Ecto neural progenitor cell (in vitro differentiated cells): ENCODE measurements at regions not wholly inside any gene's neighbourhood (a gene's known extent, or its start where the extent isn't known, plus 50 kb on each side); places are given as distances from the start of the nearest gene placed in this dataset.

Source experiments
- DNase-seq: peaks from one replicate; pipeline ENCODE4 v3.0.0-alpha.2; 2018; ENCODE audit warnings: low spot score

- no peak for DNase-seq
Measured at GRCh38 chr20:50343125-50343489, 152.5 kb downstream of the CEBPB start.

DNA sequence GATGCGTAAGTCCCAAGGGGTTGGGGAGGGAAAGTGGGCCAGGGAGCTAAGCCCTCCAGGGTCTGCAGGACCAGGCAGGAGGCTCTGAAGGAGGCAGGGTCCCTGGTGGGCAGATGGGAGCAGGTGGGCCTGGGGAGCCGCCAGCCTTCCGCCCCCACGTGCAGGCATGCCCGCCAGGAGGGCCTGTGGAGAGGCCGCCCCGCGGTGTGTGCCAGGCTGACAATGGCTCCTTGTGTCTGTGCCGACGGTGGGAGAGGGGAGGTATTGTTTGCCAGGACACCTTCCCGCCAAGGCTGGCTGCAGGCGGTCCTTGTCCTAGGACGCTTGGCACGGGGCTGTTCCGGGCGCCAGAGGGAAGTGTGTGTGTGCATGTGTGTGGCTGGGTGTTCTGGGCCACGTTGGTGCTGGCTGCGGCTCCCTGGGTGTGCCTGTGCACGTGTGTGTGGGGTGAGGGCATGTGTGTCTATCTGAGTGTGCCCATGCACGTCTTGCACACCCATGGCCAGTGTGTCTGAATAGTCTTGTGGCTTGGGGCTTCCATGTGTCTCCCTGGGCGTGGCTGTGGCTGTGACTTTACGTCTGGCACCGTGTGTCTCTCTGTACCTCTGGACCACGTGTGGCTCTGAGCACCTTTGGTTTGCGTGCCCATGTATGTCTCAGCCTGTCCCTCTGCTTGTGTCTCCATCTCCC, 153.0 kb downstream of the CEBPB start:
- no peak for DNase-seq

GRCh38 chr20:50344232-50345071, 153.8 kb downstream of the CEBPB start:
- DNase-seq = no peak

- no peak for DNase-seq
Measured at GRCh38 chr20:50345712-50346373, 155.2 kb downstream of the CEBPB start.

DNA sequence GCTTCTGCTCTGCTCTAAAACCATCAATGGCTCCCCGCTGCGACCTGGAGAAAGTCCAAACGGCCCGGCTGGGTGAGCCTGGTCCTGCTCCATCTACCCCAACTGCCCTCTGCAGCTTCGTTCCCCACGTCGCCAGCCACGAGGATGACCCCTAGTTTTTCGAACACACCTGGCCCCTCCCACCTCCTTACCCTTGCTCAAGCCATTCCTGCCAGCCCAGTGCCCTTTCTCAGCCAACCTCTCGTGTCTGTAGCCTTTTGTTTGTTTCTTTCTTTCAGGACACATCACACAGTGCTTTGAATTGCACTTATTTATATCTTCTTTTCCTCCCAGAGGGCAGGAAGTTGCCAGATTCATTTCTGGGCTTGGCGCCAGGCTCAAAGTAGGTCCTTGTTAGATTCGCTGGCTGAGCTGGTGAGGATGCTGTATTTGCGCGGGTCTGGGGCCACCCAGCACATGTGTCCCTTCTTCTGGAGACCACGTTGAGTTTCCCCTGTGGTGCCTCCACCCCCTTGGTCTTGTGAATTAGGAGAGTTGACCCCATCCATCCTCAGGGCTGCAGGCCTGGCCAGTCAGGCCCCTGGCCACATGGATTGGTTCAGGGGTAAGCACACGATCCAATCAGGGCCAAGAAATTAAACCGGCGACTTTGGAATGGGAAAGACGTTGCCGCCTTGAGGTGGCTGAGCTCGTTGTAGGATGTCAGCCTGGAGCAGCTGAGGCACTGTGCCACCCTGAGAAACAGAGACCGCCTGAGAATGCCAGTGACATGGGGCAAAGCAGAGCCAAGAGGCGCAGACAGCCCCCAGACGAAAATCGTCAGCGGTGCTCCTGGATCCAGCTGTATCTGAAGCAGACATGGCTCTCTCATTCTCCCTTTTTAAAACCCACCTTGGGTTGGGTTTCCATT, 156.0 kb downstream of the CEBPB start:
- no peak for DNase-seq

DNA sequence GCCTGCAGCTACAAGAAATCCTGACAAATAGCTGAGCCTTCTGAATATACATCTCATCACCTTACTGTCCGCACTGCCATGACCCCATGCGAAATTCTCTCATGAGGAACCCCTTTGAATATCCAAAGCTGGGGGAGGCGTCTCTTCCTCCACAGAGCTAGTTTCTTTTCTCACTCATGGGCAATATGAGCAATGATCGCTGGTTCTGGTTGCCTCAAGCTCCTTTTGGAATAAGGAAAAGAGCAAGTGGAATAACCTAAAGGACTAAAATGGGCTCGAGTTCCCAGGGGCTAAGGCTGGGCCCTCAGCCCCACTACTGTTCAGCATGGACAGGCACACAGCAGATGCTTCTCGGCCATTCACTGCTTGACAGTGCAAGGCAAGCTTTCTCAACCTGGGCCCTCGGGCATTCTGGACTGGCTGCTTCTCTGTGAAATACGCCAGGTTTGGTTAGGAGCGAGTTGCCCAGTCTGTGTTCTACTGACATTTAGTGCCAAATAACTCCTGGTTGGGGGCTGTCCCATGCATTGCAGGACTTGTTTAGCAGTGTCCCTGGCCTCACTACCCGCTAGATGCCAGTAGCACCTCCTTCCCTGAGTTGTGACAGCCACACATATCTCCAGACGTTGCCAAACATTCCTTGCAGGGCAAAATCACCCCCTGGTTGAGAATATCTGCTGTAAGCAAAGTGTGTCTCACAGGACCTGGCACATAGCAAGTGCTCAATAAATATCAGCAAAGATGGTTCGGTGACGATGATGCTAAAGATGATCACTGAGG, 156.8 kb downstream of the CEBPB start:
- DNase-seq = no peak

DNA sequence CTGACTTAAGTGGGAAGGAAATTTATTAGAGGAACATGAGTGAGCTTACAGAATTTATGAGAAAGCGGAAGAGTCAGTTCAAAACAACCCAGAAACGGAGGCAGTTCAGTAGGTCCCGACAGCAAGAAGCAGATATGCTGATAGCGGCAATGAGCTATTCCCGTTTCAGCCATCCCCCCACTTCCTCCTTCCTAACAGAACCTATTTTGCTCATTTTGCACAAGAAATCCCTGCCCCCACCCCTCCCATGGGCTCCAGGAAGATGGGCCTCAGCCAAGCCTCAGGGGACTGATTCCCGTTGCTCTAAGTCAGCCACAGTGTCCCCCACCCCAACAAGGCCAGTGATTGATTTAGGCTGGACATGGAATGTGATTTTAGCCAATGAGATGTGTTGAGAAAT, 157.5 kb downstream of the CEBPB start:
- no peak for DNase-seq

DNA sequence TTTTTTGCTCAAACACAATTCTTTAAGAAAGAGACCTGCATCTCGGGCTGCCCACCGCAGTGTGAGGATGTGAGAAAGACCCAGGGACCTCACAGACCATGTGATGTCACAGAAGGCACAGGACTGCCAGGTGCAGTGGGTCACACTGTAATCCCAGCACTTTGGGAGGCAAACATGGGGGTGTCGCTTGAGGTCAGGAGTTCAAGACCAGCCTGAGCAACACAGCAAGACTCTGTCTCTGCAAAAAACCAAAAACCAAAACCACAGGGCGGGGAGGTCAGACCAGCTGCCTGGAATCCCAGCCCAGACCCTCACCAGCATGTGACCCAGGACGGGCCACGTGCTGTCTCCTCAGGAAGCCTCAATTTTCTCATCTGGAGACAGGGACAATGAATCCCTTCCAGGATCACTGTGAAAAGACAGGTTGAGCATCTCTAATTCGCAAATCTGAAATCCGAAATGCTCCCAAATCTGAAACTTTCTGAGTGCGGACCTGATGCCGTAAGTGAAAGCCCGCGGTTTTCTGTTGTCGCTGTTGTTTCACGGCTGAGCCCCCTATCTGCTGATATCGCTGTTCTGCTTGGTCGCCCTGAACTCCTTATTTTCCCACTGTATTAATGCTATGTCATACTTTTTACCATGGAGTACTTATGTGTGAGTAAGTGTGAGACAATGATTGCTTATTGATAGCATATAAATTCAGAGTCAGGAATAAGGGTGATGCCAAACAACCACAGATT, 159.5 kb upstream of the PTPN1 start:
- DNase-seq = no peak

DNA sequence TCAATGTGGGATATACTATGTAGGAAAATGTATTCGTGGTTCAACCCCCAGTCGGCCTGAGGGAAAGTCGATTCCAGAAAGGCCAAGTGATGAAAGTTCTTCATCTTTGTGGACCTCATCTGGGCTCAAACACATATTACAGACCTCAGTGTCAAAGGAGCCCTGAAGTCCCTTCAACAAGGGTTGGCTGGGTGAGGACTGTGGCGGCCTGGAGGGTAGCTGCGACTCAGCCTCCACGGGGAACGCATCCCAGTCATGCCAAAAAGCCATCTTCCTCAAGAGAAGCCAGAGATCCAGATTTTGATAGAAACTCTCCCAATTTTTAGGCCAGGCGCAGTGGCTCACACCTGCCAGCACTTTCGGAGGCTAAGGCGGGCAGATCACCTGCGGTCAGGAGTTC, 158.6 kb upstream of the PTPN1 start:
- DNase-seq = no peak

- no peak for DNase-seq
Measured at GRCh38 chr20:50353289-50353961, 156.8 kb upstream of the PTPN1 start.

DNA sequence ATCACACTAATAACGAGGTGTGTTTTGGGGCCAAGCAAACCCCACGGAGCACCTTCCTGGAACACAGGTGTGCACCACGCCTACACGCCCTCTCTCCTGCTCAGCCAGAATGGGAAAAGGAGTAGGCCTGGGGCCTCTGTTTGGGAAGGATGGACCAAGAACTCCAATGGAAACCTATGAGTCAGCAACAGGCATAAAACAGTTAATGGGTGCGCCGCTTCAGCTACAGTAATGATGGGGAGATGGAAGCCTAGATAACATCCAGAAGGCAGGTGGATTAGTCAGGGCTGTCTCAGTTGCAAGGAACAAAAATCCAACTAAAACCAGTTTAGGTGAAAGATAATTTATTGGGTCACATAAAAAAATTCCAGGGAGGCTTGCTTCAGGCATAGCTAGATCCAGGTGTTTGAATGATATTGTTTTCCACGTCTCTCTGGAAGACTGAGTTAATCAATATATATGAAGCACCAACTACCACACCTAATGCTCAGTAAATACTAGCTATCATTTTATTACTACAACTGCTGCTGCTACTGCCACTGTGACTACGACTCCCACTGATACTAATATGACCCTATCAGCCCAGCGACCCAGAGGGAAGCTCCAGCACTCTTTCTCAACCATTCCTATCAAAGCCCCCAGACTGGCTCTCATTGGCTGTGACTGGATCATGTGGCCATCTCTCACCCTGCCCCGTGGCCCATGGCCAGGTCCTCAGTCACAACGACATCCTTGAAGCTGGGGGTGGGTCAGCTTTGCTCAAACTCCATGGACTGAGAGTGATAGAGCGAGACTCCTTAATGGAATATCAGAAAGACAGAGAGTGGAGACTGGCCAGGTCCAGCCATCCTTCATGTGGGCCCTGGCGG, 155.2 kb upstream of the PTPN1 start:
- no peak for DNase-seq

DNA sequence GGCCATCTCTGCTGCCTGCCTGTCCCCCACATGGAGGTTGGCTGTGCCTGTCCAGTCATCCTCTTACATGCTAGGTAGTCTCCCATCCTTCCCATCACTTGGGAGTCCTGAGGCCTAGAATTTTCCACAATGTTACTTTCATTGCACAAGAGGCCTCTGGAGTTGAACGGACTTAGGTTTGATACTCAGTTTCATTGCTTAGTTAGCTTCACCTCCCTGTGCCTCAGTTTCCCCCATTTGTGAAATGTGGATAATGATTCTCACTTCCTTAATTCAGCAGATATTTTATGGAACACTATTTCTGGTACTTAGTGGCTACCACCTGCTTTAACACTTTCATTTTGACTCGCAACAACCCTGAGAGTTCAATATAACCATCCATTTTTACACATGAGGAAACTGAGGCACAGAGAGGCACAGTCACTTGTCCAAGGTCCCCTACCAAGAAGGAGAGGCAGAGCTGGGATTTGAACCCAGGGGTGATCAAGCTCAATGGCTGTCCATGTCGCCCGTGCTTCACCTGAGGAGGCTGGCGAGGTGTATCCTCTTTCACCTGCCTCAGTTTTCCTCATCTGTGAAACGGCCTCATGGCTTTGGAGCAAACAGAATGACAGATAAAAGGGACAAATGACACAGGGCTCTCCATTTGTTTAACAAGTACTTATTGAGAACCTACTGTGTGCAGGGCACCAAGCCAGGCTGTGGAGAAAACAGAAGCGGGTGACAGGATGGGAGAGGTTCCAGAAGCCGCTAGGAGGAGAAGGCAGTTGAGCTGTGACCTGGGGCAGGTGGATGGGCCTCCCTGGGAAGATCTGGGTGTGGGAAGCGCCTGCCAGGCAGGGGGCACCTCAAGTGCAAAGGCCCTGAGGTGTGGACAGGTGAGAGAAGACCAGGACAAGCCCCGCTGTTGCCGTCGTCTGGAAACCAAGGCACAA, 154.3 kb upstream of the PTPN1 start:
- no peak for DNase-seq

GRCh38 chr20:50356525-50356885, 153.7 kb upstream of the PTPN1 start:
- DNase-seq = no peak

DNA sequence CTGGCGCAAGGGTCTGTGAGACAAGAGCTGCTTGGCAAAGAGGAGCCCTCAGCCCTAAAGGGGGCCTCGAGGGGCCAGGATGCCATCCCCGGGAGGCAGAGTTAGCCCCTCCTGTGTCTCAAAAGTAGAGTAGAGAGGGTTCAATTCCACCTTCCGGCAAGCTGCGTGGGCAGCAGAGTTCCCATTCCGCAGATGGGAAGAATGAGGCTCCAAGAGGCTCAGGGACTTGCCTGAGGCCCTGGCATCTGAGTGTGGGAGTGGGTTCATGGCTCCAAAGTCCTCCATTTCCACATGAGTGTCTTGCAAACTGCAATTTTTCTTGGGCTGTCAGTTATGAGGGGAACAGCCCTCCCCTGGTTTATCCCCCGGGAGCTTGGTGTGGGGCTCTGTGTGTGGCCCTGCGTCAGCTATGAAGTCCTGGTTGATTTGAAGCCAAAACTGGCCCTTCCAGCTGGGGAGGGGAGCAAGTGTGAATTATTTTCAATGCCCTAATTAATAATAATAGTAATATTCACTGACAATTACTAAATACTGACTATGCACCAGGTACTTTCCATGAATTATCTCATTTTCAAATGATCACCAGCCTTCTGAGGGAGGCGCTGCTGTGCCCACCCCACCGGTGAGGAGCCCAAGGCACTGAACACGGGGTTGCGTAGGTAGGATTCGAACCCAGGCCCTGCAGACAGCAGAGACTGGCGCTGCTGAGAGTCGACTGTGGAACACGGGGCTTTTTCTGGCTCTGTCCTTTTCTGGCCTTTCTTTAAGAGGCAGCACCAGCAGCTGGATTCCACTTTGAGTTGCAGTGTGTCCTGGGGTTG, 153.0 kb upstream of the PTPN1 start:
- no peak for DNase-seq

DNA sequence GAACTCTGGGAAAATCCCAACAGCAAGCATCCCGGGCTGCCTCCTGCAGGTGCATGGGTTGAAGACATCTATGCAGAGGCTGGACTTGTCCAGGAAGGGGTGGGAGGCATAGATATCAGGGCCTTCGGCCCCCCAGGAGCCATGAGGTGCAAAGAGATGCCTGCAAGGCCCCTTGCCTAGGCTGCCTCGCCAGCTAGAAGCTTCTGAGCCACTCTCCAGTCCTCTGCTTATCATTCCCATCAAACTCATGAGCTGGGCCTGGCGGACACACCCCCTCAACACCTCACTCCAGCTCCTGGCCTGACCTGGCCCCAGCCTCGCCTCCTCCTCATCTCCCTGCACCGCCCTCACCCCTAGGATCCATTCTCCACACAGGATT, 152.4 kb upstream of the PTPN1 start:
- DNase-seq = no peak

- no peak for DNase-seq
Measured at GRCh38 chr20:50358166-50358565, 152.0 kb upstream of the PTPN1 start.

DNA sequence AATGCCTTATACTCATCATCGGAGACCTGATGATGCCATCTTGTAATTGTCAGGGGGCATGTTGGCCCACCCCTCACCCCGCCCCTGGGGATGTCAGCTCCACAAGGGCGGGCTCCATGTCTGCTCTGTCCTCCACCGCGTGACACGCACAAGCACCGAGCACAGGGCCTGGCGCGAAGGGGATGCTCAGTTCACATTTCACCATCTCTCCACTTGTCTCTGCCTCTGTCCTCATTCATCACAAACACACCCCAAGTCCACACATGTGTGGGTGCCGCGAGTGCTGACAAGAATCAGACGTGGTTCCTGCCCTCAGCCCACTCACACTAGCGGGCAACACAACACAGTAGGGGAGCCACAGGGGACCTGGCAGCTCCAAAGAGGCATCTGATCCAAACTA, 151.2 kb upstream of the PTPN1 start:
- DNase-seq = no peak
